K562 (cell line): ENCODE measurements at regions not wholly inside any gene's neighbourhood (a gene's known extent, or its start where the extent isn't known, plus 50 kb on each side); places are given as distances from the start of the nearest gene placed in this dataset.

ENCODE experiments used
- ATAC-seq: fragments of 200-7000 bp; cut with Tn5 transposase; 3 replicates; pipeline ENCODE4 v1.9.1; 2020; ENCODE audit warnings: moderate library complexity
- BruUV-seq: library from RNA; stranded (reverse); fragments of 400-500 nt; replicated peaks from 2 replicates; lab custom pipeline; 2021; lab: Mats Ljungman, UMichigan
- CTCF ChIA-PET: fragments of 300-600 bp; formaldehyde crosslinking; extraction: SDS; loops from one replicate; lab custom pipeline; 2021; ENCODE audit warnings: low intra/inter-chr PET ratio; lab: Yijun Ruan, JAX
- POLR2A ChIA-PET: fragments of 300-600, 350-650 bp; sonication (Branson Sonifier 250); formaldehyde crosslinking; extraction: SDS; loops from one replicate; lab custom pipeline; 2021; ENCODE audit warnings: antibody characterized with exemption, inconsistent platforms; lab: Yijun Ruan, JAX
- DNase-seq, 4 experiments: peaks; one replicate each; pipeline versions ENCODE4 v3.0.0 to v3.0.0-alpha.2; 2011 to 2018; ENCODE audit warnings: low spot score in 3 of 4, mixed read lengths in 3 of 4; ENCODE audit errors: extremely low read depth in 1 of 4
- FAIRE-seq: peaks from 2 replicates; lab custom pipeline; 2011; peaks lifted over from hg19 to GRCh38; lab: Jason Lieb, UNC
- H2AFZ ChIP-seq: 2 replicates; pipeline ENCODE4 v1.6.0; 2011; ENCODE audit warnings: low read depth, low read length, control low read depth, inconsistent platforms
- H3K27ac ChIP-seq: fragments of 200-600 bp; 3 replicates; pipeline ENCODE4 v1.8.0; 2011; ENCODE audit warnings: low read depth, mild to moderate bottlenecking, control low read depth, inconsistent platforms, low read length, moderate library complexity, mixed read lengths; ENCODE audit errors: extremely low read depth
- H3K27me3 ChIP-seq, 2 experiments: fragments of 300-600 bp in 1 of 2; 2 replicates in 1 of 2; 3 replicates in 1 of 2; pipeline versions ENCODE4 v1.6.0 to v1.8.0; 2011; ENCODE audit warnings: inconsistent platforms in 2 of 2, low read length in 2 of 2, mild to moderate bottlenecking in 1 of 2, mixed read lengths in 1 of 2, moderate library complexity in 1 of 2; ENCODE audit not compliant: control insufficient read depth in 2 of 2, insufficient read depth in 2 of 2
- H3K36me3 ChIP-seq: fragments of 300-600 bp; 3 replicates; pipeline ENCODE4 v1.8.0; 2011; ENCODE audit warnings: mild to moderate bottlenecking, low read length, inconsistent platforms; ENCODE audit not compliant: control insufficient read depth, insufficient read depth
- H3K4me1 ChIP-seq, 2 experiments: fragments of 200-600 bp in 1 of 2; replicated peaks in 1 of 2; 2 replicates in 1 of 2; 3 replicates in 1 of 2; pipeline versions ENCODE4 v1.5.1 to v1.8.0; 2011; ENCODE audit warnings: inconsistent platforms in 2 of 2, low read length in 2 of 2, mild to moderate bottlenecking in 1 of 2, mixed read lengths in 1 of 2, moderate library complexity in 1 of 2; ENCODE audit not compliant: control insufficient read depth in 2 of 2, insufficient read depth in 2 of 2
- H3K4me2 ChIP-seq: 2 replicates; pipeline ENCODE4 v1.6.1; 2011; ENCODE audit warnings: low read length, control low read depth, inconsistent platforms, mixed read lengths; ENCODE audit not compliant: insufficient read depth
- H3K4me3 ChIP-seq: fragments of 200-600 bp; sonication (generic), shearing (Covaris generic); 2 replicates; pipeline ENCODE4 v1.5.1; 2016; ENCODE audit warnings: control low read depth, inconsistent platforms
- H3K79me2 ChIP-seq: fragments of 200-600 bp; 3 replicates; pipeline ENCODE4 v1.8.0; 2011; ENCODE audit warnings: low read length, inconsistent platforms; ENCODE audit not compliant: control insufficient read depth, insufficient read depth
- H3K9ac ChIP-seq, 2 experiments: 2 replicates each; pipeline versions ENCODE4 v1.6.0 to v1.6.1; 2011; ENCODE audit warnings: low read depth in 2 of 2, low read length in 2 of 2, control low read depth in 1 of 2, inconsistent platforms in 1 of 2, mild to moderate bottlenecking in 1 of 2, mixed read lengths in 1 of 2; ENCODE audit not compliant: insufficient read depth in 1 of 2
- H3K9me1 ChIP-seq: one replicate; pipeline ENCODE4 v1.6.0; 2011; ENCODE audit warnings: inconsistent platforms, mild to moderate bottlenecking, low read length, moderate library complexity; ENCODE audit not compliant: control insufficient read depth, insufficient read depth
- H3K9me3 ChIP-seq: replicated peaks from 2 replicates; pipeline ENCODE4 v1.5.1; 2011; ENCODE audit warnings: low read depth, low read length, inconsistent platforms; ENCODE audit not compliant: control insufficient read depth, insufficient read depth
- H4K20me1 ChIP-seq: replicated peaks from 2 replicates; pipeline ENCODE4 v1.6.1; 2011; ENCODE audit warnings: low read length, inconsistent platforms, mixed read lengths; ENCODE audit not compliant: control insufficient read depth, insufficient read depth
- ETV5 ChIP-seq: sonication (generic); formaldehyde crosslinking; IDR thresholded peaks from 2 replicates; pipeline ENCODE4 v1.4.0; 2020; ENCODE audit warnings: low read depth, mild to moderate bottlenecking, missing genetic modification reagents
- FOSL1 ChIP-seq: fragments of 200-800 bp; sonication (Bioruptor generic); conservative IDR thresholded peaks from 2 replicates; pipeline ENCODE4 v1.6.1; 2016; ENCODE audit warnings: missing genetic modification characterization, missing compliant biosample characterization
- FOXJ3 ChIP-seq: sonication (generic); formaldehyde crosslinking; IDR thresholded peaks from 2 replicates; pipeline ENCODE4 v1.4.0; 2020; ENCODE audit warnings: mild to moderate bottlenecking, missing genetic modification reagents
- GTF2A2 ChIP-seq: IDR thresholded peaks from 2 replicates; pipeline ENCODE4 v1.6.1; 2016; ENCODE audit warnings: mild to moderate bottlenecking, missing genetic modification characterization, missing compliant biosample characterization
- HMG20B ChIP-seq: fragments of 250-450 bp; sonication (Bioruptor Pico); IDR thresholded peaks from 2 replicates; pipeline ENCODE4 v1.5.0; 2021; ENCODE audit warnings: mild to moderate bottlenecking
- MAFK ChIP-seq: IDR thresholded peaks from 2 replicates; pipeline ENCODE4 v1.6.1; 2011; ENCODE audit warnings: low read length, improper control_type of control experiment
- MED1 ChIP-seq: sonication (generic); formaldehyde crosslinking; IDR thresholded peaks from 2 replicates; pipeline ENCODE4 v1.8.1; 2023; ENCODE audit warnings: missing genetic modification reagents, borderline replicate concordance
- NCOA6 ChIP-seq: fragments of 450-650 bp; IDR thresholded peaks from 2 replicates; pipeline ENCODE4 v1.6.1; 2017; ENCODE audit warnings: mild to moderate bottlenecking
- TAF1 ChIP-seq: IDR thresholded peaks from 2 replicates; pipeline ENCODE4 v1.6.1; 2011; ENCODE audit warnings: mild to moderate bottlenecking, low read length, moderate library complexity; ENCODE audit not compliant: insufficient read depth, control insufficient read depth, severe bottlenecking; ENCODE audit errors: extremely low read depth
- ZNF444 ChIP-seq: fragments of 250-450 bp; sonication (Bioruptor Pico); IDR thresholded peaks from 2 replicates; pipeline ENCODE4 v1.4.0; 2020; ENCODE audit warnings: mild to moderate bottlenecking, moderate library complexity
- WGBS: fragments of 100-300 bp; shearing (Covaris generic); methylation state at CpG from one replicate; pipeline ENCODE4 v1.1.6; 2016; ENCODE audit warnings: low coverage, mixed read lengths; ENCODE audit not compliant: insufficient coverage; ENCODE audit errors: missing lambda C conversion rate; 5-methylcytosine and 5-hydroxymethylcytosine counted together
- in situ Hi-C: fragments of 300-500 bp; cut with MboI; formaldehyde crosslinking; loops from 4 replicates; pipeline ENCODE4 v1.15.0; 2018; ENCODE audit warnings: inconsistent platforms, mixed read lengths
- intact Hi-C: fragments of 100-400 bp; cut with micrococcal nuclease; formaldehyde crosslinking; loops from 2 replicates; pipeline ENCODE4 v1.14.2; 2022
- TF ChIP-seq, protein P1 (sequence below), 2 experiments: IDR thresholded peaks; 2 replicates each; pipeline ENCODE4 v1.6.1; 2011; ENCODE audit warnings: borderline replicate concordance in 1 of 2, control low read depth in 1 of 2, low read depth in 1 of 2, low read length in 1 of 2, mild to moderate bottlenecking in 1 of 2, mixed read lengths in 1 of 2, moderate library complexity in 1 of 2; ENCODE audit not compliant: insufficient read depth in 1 of 2, insufficient read length in 1 of 2, poor library complexity in 1 of 2, severe bottlenecking in 1 of 2; ENCODE audit errors: extremely low read depth in 1 of 2
- TF ChIP-seq, protein P2 (sequence below): sonication (generic); formaldehyde crosslinking; IDR thresholded peaks from 2 replicates; pipeline ENCODE4 v1.8.1; 2022; ENCODE audit warnings: missing genetic modification reagents
- TF ChIP-seq, protein P3 (sequence below): sonication (generic); formaldehyde crosslinking; IDR thresholded peaks from 2 replicates; pipeline ENCODE4 v1.8.0; 2022; ENCODE audit warnings: mild to moderate bottlenecking, missing genetic modification reagents, borderline replicate concordance
- TF ChIP-seq, protein P4 (sequence below), 2 experiments: fragments of 450-650 bp in 1 of 2; IDR thresholded peaks; 2 replicates each; pipeline ENCODE4 v1.6.1; 2011 to 2017; ENCODE audit warnings: low read depth in 2 of 2, antibody characterized with exemption in 1 of 2, borderline replicate concordance in 1 of 2, low read length in 1 of 2, mild to moderate bottlenecking in 1 of 2, mixed read lengths in 1 of 2; ENCODE audit not compliant: control insufficient read depth in 1 of 2

DNA sequence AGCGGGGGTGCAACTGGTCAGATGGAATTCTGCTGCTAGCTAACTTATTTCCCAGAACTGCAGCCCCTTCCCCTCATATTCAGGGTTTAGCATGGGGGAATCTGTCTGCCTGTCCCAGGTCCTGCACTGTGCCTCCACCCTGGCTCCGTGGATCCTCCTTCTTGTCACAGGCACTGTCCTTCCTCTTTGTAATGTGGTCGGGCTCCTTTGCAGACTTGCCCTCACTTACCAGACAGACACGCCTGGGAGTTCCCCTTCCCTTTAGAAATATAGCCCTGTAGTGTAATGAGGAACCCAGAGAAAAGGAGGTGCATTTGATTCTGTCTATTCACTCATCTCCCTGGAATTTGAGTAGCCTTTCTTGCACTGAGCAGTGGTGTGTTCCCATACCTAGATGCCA, 108.7 kb downstream of the TRIM43 start (continued):
- TF ChIP-seq, protein P1, sequence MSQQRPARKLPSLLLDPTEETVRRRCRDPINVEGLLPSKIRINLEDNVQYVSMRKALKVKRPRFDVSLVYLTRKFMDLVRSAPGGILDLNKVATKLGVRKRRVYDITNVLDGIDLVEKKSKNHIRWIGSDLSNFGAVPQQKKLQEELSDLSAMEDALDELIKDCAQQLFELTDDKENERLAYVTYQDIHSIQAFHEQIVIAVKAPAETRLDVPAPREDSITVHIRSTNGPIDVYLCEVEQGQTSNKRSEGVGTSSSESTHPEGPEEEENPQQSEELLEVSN (IDR thresholded peaks at IDR 0.05; ENCODE audit: borderline replicate concordance in 1 of 2, extremely low read depth in 1 of 2, insufficient read depth in 1 of 2, insufficient read length in 1 of 2, low read depth in 1 of 2, low read length in 1 of 2, poor library complexity in 1 of 2, severe bottlenecking in 1 of 2), result no peak
- TF ChIP-seq HMG20B (CRISPR knock-in tag) (no peak), MED1 (CRISPR knock-in tag) (no peak)
- TF ChIP-seq, protein P2, sequence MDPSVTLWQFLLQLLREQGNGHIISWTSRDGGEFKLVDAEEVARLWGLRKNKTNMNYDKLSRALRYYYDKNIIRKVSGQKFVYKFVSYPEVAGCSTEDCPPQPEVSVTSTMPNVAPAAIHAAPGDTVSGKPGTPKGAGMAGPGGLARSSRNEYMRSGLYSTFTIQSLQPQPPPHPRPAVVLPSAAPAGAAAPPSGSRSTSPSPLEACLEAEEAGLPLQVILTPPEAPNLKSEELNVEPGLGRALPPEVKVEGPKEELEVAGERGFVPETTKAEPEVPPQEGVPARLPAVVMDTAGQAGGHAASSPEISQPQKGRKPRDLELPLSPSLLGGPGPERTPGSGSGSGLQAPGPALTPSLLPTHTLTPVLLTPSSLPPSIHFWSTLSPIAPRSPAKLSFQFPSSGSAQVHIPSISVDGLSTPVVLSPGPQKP (CRISPR knock-in tag), result no peak

DNA sequence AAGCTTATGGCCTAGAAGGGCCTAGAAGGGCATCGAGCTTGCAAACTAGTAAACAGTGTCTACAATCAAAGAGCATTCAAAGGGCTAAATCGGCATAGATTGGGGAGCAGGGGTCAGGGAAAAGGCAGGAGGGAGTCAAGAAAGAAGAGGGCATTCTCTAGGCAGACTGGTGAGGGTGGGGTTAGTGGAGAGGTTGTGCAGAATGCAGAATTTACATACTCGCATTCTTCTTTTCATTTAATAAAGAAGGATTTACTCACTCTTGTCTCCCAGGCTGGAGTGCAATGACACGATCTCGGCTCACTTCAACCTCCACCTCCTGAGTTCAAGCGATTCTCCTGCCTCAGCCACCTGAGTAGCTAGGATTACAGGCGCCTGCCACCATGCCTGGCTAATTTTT, 110.7 kb downstream of the TRIM43 start:
- intact Hi-C loops, result no loop called here
- no peak for FAIRE-seq
- Histone ChIP-seq H3K36me3 (no peaks in the 10 kb centered on the region), H4K20me1 (no peaks in the 10 kb centered on the region), H3K9me1 (no peaks in the 10 kb centered on the region), H3K4me2 (no peak overlapping the region), H2AFZ (no peak overlapping the region), H3K9me3 (no peaks in the 10 kb centered on the region), H3K27me3 (no peaks in the 10 kb centered on the region), H3K27ac (no peak overlapping the region), H3K79me2 (no peaks in the 10 kb centered on the region), H3K9ac (no peak overlapping the region), H3K4me3 (no peak overlapping the region), H3K4me1 (no peaks in the 10 kb centered on the region)
- in situ Hi-C loops, result no loop called here
- BruUV-seq, result no TSS peak
- DNase-seq, result no peak
- POLR2A ChIA-PET, result no interaction called here
- 0% methylated on average over 7 of the region's 7 CpGs for WGBS
- no peak for ATAC-seq
- CTCF ChIA-PET, result no interaction called here
- no peak for TF ChIP-seq FOSL1
- TF ChIP-seq TAF1, result no peak
- no peak for TF ChIP-seq GTF2A2 (tag)
- no peak for TF ChIP-seq ZNF444 (CRISPR knock-in tag)
- TF ChIP-seq NCOA6, result no peak
- no peak for TF ChIP-seq FOXJ3
- TF ChIP-seq, protein P3, sequence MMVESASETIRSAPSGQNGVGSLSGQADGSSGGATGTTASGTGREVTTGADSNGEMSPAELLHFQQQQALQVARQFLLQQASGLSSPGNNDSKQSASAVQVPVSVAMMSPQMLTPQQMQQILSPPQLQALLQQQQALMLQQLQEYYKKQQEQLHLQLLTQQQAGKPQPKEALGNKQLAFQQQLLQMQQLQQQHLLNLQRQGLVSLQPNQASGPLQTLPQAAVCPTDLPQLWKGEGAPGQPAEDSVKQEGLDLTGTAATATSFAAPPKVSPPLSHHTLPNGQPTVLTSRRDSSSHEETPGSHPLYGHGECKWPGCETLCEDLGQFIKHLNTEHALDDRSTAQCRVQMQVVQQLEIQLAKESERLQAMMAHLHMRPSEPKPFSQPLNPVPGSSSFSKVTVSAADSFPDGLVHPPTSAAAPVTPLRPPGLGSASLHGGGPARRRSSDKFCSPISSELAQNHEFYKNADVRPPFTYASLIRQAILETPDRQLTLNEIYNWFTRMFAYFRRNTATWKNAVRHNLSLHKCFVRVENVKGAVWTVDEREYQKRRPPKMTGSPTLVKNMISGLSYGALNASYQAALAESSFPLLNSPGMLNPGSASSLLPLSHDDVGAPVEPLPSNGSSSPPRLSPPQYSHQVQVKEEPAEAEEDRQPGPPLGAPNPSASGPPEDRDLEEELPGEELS (CRISPR knock-in tag), result no peak
- TF ChIP-seq, protein P4, sequence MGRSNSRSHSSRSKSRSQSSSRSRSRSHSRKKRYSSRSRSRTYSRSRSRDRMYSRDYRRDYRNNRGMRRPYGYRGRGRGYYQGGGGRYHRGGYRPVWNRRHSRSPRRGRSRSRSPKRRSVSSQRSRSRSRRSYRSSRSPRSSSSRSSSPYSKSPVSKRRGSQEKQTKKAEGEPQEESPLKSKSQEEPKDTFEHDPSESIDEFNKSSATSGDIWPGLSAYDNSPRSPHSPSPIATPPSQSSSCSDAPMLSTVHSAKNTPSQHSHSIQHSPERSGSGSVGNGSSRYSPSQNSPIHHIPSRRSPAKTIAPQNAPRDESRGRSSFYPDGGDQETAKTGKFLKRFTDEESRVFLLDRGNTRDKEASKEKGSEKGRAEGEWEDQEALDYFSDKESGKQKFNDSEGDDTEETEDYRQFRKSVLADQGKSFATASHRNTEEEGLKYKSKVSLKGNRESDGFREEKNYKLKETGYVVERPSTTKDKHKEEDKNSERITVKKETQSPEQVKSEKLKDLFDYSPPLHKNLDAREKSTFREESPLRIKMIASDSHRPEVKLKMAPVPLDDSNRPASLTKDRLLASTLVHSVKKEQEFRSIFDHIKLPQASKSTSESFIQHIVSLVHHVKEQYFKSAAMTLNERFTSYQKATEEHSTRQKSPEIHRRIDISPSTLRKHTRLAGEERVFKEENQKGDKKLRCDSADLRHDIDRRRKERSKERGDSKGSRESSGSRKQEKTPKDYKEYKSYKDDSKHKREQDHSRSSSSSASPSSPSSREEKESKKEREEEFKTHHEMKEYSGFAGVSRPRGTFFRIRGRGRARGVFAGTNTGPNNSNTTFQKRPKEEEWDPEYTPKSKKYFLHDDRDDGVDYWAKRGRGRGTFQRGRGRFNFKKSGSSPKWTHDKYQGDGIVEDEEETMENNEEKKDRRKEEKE (IDR thresholded peaks at IDR 0.05; ENCODE audit: borderline replicate concordance in 1 of 2, control insufficient read depth in 1 of 2, low read depth in 2 of 2, low read length in 1 of 2), result no peak
- TF ChIP-seq MAFK, result no peak
- TF ChIP-seq ETV5 (CRISPR knock-in tag), result no peak
